PFSK-1 (cell line): ENCODE measurements at regions not wholly inside any gene's neighbourhood (a gene's known extent, or its start where the extent isn't known, plus 50 kb on each side); places are given as distances from the start of the nearest gene placed in this dataset.

ENCODE experiments used
- POLR2AphosphoS5 ChIP-seq: IDR thresholded peaks from 2 replicates; pipeline ENCODE4 v1.6.1; 2012; ENCODE audit warnings: low read depth, mild to moderate bottlenecking, control low read depth, low read length, moderate library complexity
- REST ChIP-seq, 2 experiments: IDR thresholded peaks; 2 replicates each; pipeline versions ENCODE4 v1.6.1 to v1.8.0; 2011 to 2012; ENCODE audit warnings: low read depth in 2 of 2, low read length in 2 of 2, control low read depth in 1 of 2, inconsistent platforms in 1 of 2, mild to moderate bottlenecking in 1 of 2, moderate library complexity in 1 of 2; ENCODE audit not compliant: insufficient read depth in 1 of 2
- SIN3A ChIP-seq: IDR thresholded peaks from 2 replicates; pipeline ENCODE4 v1.6.1; 2012; ENCODE audit warnings: mild to moderate bottlenecking, low read length, moderate library complexity, borderline replicate concordance; ENCODE audit not compliant: insufficient read depth
- TAF1 ChIP-seq: IDR thresholded peaks from 2 replicates; pipeline ENCODE4 v1.6.1; 2012; ENCODE audit warnings: low read length, control low read depth, borderline replicate concordance; ENCODE audit not compliant: insufficient read depth

GRCh38 chr12:17438141-17438540 lies 651.9 kb downstream of the RERGL start:
- no peak for TF ChIP-seq REST (IDR thresholded peaks at IDR 0.05; ENCODE audit: insufficient read depth in 1 of 2, low read depth in 2 of 2, low read length in 2 of 2)
- no peak for TF ChIP-seq TAF1
- TF ChIP-seq POLR2AphosphoS5, result no peak
- TF ChIP-seq SIN3A, result no peak
